ENCODE measurements at regions not wholly inside any gene's neighbourhood (a gene's known extent, or its start where the extent isn't known, plus 50 kb on each side); places are given as distances from the start of the nearest gene placed in this dataset.
A peak's percentile ranks its signal among the peaks of the same experiment; 100 is the strongest.
"Not testable (repeated sequence)": the region's sequence is repeated elsewhere in the genome, so short reads cannot be mapped to it uniquely, and the experiment has no call there.

DNA sequence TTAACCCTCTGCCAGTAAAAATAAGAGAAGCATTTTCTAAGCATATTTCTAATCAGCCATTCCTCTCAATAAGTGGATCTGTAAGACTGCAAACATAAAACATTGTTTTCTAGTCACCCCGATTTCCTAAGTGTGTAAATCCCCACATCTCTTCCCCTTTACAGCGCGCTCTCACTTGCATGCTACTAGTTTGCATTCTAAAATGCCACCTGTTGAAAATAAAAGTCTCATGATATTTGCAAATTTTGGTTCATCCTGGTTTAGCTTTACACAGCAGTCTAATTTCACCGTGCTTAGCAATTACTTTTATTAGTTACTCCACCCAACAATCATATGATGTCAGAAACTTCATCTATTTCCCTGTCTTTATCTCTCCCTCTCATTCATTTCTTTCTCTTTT, 1230.7 kb upstream of the ZEB2 start:
- DNase-seq, result no peak

DNA sequence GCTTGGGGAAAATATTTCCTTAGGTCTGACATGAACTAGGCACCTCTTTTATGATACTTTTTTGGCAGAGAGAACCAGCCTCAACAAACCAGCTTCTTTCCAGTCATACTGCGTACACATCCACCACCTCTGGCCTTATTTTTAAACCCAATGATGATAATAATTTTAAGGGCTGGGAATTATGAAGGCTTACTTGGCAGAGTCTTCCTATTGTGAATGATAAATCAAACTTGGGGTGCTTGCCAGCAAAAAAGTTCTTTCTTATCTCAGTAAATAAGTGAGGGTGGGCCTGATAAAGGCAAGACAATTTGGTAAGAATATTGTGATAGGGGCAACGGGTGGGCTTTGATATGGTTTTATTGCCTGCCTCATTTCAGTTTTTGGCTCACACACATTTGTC, 1230.2 kb upstream of the ZEB2 start:
- DNase-seq, result no peak

DNA sequence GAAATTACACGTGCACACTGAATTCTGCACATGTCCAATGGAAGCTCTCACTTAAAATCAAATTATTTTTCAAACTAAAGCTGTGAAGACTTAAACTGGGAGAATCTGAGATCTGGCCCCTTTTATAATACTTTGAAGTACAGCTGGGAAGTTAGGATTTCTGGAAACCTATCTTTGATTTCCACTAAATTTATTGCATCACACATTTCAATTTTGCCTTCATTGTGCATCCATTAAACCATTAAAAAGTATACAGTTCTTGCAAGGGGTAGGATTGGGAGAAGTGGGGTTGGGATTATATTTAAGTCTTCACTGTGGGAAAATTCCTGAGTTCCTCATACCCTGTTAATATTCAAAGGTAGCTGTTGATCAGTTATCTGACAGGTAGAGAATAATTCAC, 1229.6 kb upstream of the ZEB2 start:
- no peak for DNase-seq

DNA sequence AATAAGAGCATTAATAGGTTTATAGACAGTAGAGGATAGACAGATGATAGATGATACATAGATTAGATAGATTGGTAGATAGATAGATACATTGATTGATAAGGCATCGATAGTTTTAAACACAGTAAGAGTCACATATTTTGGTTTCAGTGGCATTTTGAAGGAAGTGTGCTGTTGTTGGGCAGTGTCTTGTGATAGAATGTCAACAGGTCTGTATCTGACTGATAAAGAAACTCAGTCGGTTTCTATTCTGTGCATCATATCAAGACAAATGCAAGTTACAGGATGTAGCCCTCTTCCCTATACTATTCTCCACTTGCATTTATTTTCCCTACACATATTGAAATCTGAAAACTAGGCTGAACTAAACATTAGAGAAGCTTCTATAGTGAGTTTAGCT, 1229.0 kb upstream of the ZEB2 start:
- no peak for DNase-seq

DNA sequence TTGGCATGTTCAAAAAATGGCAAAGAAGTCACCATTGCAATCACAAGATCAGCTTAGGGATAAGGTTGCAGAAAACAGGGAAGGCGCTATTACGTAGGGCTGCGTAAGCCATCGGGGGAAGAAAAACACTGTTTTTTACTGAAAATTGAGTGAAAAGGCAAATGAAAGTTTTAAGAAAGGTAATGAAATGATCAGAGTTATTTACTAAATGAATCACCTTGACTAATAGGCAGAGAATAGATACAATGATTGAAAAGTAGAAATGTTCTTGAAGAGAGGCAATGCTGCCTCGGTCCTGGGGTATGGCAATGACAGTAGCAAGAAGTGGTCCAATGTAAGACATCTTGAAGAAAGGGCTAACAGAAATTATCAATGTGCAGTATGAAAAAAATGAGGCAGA, 1227.8 kb upstream of the ZEB2 start:
- DNase-seq, result no peak

DNA sequence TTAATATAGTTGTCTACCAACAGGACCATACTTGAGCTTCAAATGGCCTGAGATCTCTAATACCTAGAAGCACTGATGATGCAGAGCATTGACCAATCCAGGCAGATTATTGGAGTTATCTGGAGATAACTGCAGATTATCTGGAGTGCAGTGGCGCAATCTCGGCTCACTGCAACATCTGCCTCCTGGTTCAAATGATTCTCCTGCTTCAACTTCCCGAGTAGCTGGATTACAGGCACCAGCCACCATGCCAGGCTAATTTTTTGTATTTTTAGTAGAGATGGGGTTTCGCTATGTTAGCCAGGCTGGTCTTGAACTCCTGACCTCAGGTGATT, 1225.4 kb upstream of the ZEB2 start:
- DNase-seq, result not testable (repeated sequence)

DNA sequence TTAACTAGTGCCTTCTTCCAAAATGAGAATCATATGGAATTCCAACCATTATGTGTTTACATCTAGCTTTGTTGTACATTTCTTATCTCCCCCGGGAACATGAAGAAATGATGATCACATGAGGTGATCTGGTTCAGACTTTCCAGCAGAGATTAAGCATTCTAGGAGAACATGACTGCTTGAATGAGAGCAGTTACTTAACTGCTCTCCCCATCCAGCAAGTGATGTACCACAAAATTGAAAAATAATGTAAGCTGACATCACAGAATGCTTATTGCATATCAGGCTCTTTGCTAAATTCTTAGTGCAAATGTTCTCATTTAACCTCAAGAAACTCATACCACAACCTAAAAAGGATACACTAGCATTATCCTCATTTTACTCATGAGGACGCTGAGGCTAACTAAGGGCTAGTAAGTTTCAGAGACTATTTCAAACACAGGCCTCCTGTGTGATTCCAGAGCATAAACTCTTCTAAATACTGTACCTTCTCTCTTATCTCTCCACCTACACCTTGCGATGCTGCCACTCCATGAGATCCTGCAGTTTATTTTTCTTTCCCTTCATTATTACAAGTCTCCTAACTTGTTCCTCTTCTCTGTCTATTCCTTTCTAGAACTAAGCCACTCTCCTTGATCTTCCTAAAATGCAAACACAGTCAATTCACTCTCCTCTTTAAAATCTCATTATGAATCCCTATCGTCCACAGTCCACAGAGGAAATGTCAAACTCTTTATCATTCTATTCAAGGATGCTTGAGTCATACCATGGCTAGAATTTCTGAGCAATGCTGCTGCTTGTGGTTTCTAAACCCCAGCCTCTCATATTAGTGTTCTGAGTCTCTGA, 1224.8 kb upstream of the ZEB2 start:
- no peak for DNase-seq

DNA sequence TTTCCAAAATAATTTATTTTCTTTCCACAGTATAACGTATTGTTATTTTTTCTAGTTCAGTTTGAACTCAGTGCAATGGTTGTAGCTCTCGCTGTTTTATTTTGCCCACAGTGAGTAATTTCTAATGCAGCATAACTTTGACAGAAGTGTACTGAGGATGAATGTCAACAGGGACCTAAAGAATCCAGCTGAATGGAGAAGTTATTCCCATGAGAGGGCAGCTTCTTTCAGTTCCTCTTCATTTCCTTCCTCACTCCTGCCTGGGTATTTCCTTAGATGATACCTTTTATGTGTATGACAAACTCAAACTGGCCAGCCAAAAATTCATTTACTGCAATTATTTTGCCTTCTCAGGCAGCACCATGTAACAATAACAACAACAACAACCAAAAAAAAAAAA, 1223.1 kb upstream of the ZEB2 start:
- DNase-seq, result no peak

DNA sequence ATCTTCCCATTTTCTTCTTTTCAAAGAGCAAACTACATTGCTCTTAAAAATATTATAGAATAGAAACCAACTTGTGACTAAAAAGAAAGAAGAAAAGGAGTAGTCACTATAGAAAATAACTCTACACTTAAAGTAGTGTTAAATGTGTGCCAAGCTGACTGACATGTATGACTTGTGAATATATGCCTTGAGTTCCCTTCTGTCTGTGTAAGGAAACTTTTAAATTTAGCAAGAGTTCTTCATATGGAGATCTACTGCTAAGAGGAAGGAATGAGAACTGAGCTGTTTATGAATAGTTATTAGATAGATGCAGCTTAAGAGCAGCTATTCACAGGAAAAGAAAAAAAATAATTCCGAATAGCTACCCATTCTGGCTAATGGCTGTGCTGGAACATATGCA, 1221.7 kb upstream of the ZEB2 start:
- DNase-seq, result no peak

DNA sequence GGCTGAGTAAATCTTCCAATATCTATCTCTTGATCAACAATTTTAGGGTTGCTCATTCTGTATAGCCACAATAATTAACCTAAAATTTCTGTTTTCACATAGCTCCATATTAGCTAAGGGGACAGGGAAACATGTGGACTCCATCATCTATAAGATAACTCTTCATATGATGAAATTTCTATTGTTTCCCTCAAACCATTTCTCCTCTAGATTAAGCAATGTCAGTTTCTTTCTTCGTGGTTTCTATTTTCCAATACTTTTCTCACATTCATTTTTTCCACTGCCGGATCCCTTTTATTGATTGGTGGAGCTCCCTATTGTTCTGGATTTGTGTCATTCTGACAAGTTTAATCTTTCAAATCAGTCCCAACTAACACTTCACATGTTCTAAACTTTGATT, 1221.3 kb upstream of the ZEB2 start:
- DNase-seq, result no peak

DNA sequence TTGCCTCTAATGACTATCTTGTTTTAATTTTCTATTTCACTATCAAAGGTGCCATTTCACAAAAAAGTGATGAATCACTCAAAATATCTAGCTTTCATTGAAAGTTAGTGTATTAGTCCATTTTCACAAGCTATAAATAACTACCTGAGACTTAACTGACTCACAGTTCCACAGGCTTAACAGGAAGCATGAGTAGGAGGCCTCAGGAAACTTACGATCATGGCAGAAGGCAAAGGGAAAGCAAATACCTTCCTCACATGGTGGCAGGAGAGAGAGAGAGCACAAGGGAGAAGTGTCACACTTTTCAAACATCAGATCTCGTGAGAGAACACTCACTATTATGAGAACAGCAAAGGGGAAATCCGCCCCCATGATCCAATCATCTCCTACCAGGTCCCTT, 1220.4 kb upstream of the ZEB2 start:
- DNase-seq, result no peak

DNA sequence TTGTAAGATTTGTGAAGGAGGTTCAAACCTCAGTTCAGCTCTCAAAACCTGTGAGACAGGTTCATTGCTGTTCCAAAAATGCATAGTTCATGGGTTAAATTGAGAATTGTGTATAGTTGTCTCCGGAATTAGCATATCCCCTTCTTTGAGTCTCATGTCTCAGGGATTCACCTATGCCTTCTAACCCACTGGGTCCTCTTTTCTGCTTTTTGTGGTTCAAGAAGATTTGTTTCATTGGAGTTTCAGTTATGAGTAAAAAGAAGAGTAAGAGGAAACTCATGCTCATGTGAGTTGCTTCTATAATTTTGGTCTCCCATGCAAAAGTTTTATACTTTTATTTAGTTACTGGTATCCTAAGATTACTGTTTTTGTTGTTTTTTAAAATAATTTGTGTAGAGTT, 1219.8 kb upstream of the ZEB2 start:
- DNase-seq, result no peak

DNA sequence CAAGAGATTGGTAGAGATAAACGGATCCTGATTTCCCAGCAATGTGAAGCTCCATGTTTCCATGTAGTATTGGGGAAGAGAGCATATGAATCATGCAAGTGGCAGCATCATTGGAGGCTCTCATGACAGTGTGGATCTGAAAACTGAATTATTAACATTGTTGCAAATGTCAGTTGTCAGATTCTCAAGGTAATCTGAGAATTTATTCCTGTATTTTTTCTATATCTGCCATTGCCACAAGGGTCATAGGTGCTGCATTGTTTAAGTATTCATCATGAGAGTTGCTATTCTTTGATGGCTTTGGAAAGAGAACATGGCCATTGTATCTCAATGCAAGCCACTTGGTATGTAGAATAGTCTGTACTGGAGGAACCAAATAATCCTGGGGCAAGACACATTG, 1217.0 kb upstream of the ZEB2 start:
- no peak for DNase-seq

DNA sequence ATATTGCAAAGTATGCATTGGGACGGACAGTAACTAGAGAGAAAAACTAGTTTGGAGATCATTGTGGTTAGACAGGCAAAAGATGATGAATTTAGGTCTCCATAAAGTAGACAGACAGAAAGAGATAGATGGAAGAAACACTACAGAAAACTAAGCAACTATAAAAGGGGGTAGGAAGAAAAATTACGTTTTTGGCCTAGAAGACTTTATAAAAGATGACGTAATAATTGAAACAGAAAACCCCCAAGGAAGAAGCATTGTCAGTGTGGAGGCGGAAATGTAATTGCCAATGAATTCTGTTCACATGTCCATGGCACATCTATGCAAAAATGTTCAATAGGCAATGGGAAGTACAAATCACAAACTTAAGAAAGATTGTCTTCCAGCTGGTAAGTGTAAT, 1211.5 kb upstream of the ZEB2 start:
- DNase-seq, result no peak

DNA sequence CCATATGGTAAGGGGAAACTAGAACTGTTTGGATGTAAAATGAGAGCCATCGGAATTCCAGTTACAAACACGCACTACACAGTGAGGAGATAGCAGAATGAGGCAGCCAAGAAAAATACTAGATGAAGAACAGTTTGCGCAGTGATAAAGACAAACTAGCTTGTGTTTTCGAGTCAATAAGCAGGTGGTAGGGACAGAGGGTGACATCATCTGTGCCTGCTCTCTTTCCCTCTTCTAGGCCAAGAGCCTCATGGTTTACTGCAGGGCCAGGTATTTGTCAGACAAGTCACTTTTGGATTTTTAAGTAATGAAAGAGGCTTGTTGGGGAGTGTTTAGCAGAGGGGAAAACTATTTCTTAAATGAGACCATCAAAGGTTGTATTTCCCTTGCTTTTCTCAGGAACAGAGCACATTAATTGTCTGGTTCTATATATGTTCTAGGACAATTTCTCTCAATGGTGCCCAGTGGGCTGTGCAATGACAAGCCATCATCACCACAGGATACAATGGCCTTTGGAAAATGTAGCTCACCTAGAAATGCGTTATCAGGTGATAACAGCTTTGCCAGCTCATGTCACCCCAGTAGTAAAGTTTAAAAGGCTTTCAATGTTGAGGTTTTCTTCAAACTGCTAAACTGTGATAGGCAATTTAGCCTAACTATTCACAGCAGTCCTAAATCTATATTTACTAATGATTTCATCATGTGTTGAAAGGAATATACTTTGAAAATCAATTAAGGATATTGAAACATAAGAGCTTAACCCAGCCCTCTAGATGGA, 1210.3 kb upstream of the ZEB2 start:
- DNase-seq, result peak; percentile 58

DNA sequence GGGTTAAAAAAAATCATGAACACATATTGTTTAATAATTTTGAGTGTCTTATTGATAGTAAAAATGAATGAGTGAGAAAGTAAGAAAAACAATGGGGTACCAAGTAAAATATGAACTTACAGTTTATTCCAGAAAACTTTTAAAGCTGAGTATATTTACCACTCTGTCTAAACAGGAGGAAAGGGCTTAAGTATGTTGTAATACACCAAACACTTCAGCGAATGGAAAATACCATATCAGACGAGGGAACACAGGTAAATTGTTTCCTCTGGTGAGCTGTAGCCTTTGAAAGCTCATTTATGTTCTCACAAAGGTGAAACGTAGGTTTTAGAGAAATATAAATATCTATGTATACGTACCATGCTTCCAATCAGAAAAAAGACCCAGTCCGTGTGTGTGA, 1209.6 kb upstream of the ZEB2 start:
- DNase-seq, result no peak

DNA sequence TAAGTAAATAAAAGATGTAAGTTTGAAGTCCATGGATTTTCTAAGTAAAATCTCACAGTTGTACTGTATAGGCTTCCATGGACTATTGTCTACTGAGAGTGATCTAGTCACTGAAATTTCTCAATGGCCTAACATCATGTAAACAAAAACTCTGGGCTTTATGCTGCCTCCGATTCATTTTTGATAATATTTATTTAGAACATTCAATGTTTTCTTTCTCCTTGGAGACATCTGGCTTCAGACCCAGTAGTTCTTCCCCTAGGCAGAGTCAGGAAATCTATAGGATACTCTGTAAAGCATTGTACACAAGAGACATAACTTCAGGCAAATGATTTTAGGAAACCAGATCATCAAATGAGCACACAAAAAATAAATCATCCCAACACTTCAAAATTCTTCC, 1208.6 kb upstream of the ZEB2 start:
- no peak for DNase-seq

DNA sequence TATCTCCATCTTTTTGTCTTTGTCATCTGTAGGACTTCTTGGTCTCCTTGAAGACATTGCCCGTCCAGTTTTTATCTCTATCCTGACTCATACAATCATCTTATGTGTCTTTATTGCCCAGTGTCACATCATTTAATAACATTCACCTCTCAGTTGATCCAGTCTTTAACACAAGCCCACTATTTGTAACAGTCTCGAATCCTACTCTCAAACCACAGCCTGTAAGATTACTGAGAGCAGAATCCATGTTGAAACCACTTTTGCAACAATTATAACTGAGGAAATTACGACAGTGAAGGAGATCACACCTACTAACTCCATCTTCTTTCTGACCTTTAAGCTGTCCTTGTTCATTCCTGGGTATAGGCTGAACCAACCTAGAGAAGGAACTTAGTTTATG, 1206.0 kb upstream of the ZEB2 start:
- no peak for DNase-seq

DNA sequence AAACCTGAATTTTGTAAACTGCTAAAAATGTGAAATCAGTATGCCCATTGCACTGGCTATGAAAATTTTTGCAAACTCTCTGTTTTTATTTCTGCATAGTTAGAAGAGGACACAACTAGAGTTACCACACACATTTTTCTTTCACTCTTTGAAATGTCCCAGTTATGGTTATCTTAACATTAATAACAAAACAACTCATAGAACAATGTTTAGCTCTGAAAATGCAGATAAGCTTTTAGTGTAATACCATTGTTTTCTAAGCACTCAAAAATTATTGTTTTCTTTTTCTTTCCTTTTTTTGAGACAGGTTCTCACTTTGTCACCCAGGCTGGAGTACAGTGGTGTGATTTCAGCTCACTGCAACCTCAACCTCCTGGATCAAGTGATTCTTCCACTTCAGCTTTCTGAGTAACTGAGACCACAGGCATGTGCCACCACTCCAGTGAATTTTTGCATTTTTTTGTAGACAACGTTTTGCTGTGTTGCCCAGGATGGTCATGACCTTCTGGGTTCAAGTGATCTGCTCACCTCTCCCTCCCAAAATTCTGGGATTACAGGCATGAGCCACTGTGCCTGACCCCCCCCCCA, 1204.5 kb upstream of the ZEB2 start:
- no peak for DNase-seq

DNA sequence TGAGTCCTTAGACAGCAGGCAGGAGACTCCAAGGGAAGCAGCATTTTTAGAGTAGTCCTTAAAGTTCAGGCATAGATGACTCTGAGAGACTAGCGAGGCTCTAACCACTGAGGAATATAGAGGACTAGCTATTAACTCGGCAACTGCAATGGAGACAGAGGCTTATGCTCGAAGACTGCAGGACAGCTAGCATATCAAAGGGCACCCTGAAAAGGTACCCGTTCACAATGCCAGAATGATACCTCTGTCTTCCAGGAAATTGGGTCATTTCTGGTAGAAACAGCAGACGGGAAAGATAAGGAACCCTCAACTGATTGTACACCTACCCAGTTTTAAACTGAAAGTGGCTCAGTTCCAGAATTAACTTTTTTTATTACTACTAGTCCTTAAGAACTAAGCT, 1204.0 kb upstream of the ZEB2 start:
- DNase-seq, result no peak

DNA sequence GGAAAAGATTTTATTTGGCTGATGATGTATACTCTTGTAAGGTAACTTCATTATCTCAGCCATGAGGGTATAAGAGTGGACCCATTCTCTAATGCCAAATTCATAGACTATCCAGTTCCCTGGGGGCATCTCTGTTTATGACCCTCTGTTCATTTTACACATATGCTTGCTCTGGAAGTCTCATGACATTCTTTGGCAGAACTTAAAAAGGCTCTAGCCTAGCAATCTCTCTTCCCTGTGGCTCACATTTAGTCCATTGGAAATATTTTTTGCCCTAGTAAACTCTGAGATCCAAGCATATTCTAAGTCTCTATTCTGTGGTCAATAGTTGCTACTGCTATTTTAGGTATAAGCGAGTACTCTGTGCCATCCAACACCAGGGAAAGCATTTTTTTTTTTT, 1201.8 kb upstream of the ZEB2 start:
- DNase-seq, result no peak

DNA sequence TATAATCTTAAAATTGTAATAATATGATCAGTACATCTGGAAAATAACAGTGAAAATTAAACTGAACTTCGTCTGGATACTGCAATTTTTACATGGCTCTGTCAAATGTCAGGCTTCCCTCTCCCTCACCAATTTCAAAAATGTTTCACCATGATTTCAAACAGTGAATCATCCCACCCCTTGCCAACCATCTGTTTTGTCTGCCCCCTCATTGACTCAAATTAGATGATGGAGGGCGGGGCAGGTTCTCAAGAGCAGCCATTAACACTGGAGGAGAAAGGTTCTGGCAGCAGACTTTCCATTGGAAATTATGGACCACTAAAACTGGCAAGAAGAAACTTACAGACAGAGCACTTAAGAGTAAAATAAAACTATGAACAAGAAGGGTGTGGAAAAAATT, 1195.7 kb upstream of the ZEB2 start:
- DNase-seq, result no peak

DNA sequence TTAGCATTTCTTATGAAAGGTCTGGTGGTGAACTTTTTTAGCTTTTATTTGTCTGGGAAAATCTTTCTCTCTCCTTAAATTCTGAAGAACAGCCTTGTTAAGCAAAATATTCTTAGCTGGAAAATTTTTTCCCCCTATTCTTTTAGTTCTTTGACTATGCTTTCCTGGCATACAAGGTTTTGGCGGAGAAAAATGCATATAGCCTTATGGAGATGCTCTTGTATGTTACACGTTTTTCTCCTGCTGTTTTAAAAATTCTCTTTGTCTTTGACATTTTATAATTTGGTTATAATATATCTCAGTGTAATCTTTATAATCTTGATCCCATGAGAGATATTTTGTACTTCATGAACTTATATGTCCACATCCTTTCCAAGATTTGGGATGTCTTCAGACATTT, 1190.4 kb upstream of the ZEB2 start:
- no peak for DNase-seq

DNA sequence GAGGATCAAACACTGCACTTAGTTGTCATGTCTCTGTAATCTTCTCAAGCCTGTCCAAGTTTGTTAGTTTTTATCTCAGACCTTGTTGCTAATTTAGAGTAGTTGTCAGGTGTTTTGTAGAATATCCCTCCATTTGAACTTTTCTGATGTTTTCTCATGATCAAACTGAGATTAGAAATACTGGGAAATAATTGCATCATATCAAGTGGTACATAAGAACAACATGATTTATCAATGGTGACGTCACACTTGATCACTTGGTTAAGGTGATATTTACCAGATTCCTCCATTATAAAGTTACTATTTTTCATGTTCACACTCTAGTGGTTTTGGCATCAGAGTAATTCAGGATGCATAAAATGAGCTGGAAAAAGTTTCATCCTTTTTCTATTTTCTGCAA, 1182.4 kb upstream of the ZEB2 start:
- no peak for DNase-seq

Measured in NCI-H2029 (cell line).